ENCODE measurements at regions not wholly inside any gene's neighbourhood (a gene's known extent, or its start where the extent isn't known, plus 50 kb on each side); places are given as distances from the start of the nearest gene placed in this dataset.

DNA sequence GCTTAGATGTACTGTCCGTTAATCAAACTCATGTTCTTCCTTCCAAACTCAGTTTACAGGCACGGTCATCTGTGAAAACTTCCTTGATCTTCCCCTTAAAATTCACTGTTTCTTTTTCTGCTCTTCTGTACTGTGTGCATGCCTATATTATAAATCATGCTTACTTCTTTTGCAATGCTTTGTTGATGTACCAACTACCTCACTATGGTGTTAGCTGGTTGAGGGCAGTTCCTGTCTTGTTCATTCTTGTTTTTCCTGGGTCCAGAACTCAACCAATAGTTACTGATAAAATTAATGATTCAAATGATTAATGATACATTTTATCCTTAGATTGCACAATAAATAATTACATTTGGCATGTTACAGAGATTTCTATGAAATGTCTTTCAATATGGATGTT, 163.8 kb downstream of the CHRM3 start:
- H3K9ac ChIP-seq (ENCODE audit: insufficient read depth, low read length, poor library complexity, severe bottlenecking): no peak overlapping the region
- no peak for DNase-seq
- no peaks in the 10 kb centered on the region for H3K9me3 ChIP-seq (replicated peaks in 1 of 2; ENCODE audit: control insufficient read depth in 1 of 2, insufficient read depth in 1 of 2, low read length in 2 of 2)
- no peaks in the 10 kb centered on the region for H4K20me1 ChIP-seq (ENCODE audit: insufficient read depth, low read length)
- no peaks in the 10 kb centered on the region for H3K79me2 ChIP-seq (ENCODE audit: insufficient read depth, low read length)
- H3K27ac ChIP-seq (ENCODE audit: low read depth in 1 of 2, low read length in 2 of 2): no peak overlapping the region
- H3K36me3 ChIP-seq (replicated peaks in 1 of 2; ENCODE audit: control insufficient read depth in 1 of 2, insufficient read depth in 2 of 2, low read length in 2 of 2): no peaks in the 10 kb centered on the region
- peaks cover 0 to 2% (median 0%) of the 10 kb centered on the region in 3 donors for H3K27me3 Mint-ChIP-seq (ENCODE audit: low read depth in 3 of 3)
- TF ChIP-seq, protein P1, sequence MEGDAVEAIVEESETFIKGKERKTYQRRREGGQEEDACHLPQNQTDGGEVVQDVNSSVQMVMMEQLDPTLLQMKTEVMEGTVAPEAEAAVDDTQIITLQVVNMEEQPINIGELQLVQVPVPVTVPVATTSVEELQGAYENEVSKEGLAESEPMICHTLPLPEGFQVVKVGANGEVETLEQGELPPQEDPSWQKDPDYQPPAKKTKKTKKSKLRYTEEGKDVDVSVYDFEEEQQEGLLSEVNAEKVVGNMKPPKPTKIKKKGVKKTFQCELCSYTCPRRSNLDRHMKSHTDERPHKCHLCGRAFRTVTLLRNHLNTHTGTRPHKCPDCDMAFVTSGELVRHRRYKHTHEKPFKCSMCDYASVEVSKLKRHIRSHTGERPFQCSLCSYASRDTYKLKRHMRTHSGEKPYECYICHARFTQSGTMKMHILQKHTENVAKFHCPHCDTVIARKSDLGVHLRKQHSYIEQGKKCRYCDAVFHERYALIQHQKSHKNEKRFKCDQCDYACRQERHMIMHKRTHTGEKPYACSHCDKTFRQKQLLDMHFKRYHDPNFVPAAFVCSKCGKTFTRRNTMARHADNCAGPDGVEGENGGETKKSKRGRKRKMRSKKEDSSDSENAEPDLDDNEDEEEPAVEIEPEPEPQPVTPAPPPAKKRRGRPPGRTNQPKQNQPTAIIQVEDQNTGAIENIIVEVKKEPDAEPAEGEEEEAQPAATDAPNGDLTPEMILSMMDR (IDR thresholded peaks at IDR 0.05): no peak
- no peak overlapping the region for H2AFZ ChIP-seq (ENCODE audit: insufficient read depth, low read depth, low read length, poor library complexity, severe bottlenecking)
- no peak overlapping the region for H3K4me2 ChIP-seq (replicated peaks; ENCODE audit: extremely low read depth, low read length, poor library complexity, severe bottlenecking)
- intact Hi-C loops (cut with micrococcal nuclease): no loop called here
- H3K27me3 ChIP-seq (ENCODE audit: control insufficient read depth in 2 of 2, insufficient read depth in 2 of 2, low read length in 2 of 2): no peaks in the 10 kb centered on the region
- H3K4me1 Mint-ChIP-seq: peaks cover 8% of the 10 kb centered on the region
- peaks cover 2 to 7% (median 4%) of the 10 kb centered on the region in 7 donors for H3K9me3 Mint-ChIP-seq
- 100% methylated on average over 1 of the region's 2 CpGs for WGBS (ENCODE audit: insufficient coverage)
- H3K4me3 ChIP-seq (replicated peaks in 1 of 3; ENCODE audit: low read depth in 2 of 3, low read length in 3 of 3): no peak overlapping the region
- H3K27ac Mint-ChIP-seq: no peak overlapping the region
- H3K4me3 Mint-ChIP-seq: no peak overlapping the region
- H3K36me3 Mint-ChIP-seq: no peaks in the 10 kb centered on the region
- no peaks in the 10 kb centered on the region for H3K4me1 ChIP-seq (ENCODE audit: control insufficient read depth in 1 of 2, insufficient read depth in 2 of 2, low read length in 2 of 2)

DNA sequence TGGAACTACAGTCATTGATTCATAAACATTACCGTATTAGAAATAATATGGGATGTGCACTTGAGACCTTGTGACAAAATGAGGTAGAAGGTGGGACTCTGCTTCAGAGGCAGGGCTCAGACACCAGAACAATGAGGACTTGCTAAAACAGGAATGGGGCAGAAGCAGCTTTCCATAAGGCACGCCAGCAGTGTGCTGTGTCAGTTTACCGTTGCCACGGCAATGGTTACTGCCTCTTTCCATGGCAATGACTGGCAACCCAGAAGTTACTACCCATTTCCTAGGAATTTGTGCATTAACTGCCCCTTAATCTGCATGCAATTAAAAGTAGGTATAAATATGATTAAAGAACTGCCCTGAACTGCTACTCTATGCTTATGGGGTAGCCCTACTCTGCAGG, 169.0 kb downstream of the CHRM3 start:
- Histone ChIP-seq H3K27ac (ENCODE audit: low read depth in 1 of 2, low read length in 2 of 2) (no peak overlapping the region), H2AFZ (ENCODE audit: insufficient read depth, low read depth, low read length, poor library complexity, severe bottlenecking) (no peak overlapping the region), H3K9me3 (replicated peaks in 1 of 2; ENCODE audit: control insufficient read depth in 1 of 2, insufficient read depth in 1 of 2, low read length in 2 of 2) (no peaks in the 10 kb centered on the region), H4K20me1 (ENCODE audit: insufficient read depth, low read length) (no peaks in the 10 kb centered on the region), H3K4me1 (ENCODE audit: control insufficient read depth in 1 of 2, insufficient read depth in 2 of 2, low read length in 2 of 2) (peaks cover 12% of the 10 kb centered on the region in 2 donors), H3K4me3 (replicated peaks in 1 of 3; ENCODE audit: low read depth in 2 of 3, low read length in 3 of 3) (no peak overlapping the region), H3K36me3 (replicated peaks in 1 of 2; ENCODE audit: control insufficient read depth in 1 of 2, insufficient read depth in 2 of 2, low read length in 2 of 2) (no peaks in the 10 kb centered on the region), H3K27me3 (ENCODE audit: control insufficient read depth in 2 of 2, insufficient read depth in 2 of 2, low read length in 2 of 2) (no peaks in the 10 kb centered on the region), H3K4me2 (replicated peaks; ENCODE audit: extremely low read depth, low read length, poor library complexity, severe bottlenecking) (no peak overlapping the region), H3K9ac (ENCODE audit: insufficient read depth, low read length, poor library complexity, severe bottlenecking) (no peak overlapping the region), H3K79me2 (ENCODE audit: insufficient read depth, low read length) (no peaks in the 10 kb centered on the region)
- TF ChIP-seq, protein P1 (IDR thresholded peaks at IDR 0.05): no peak
- H3K4me3 Mint-ChIP-seq: no peak overlapping the region
- no peaks in the 10 kb centered on the region for H3K36me3 Mint-ChIP-seq
- peaks cover 17% of the 10 kb centered on the region for H3K4me1 Mint-ChIP-seq
- no peak overlapping the region for H3K27ac Mint-ChIP-seq
- intact Hi-C loops (cut with micrococcal nuclease): no loop called here
- no peaks in the 10 kb centered on the region for H3K27me3 Mint-ChIP-seq (ENCODE audit: low read depth in 3 of 3)
- 90% methylated on average over 4 of the region's 4 CpGs for WGBS (ENCODE audit: insufficient coverage)
- DNase-seq: no peak
- H3K9me3 Mint-ChIP-seq: no peaks in the 10 kb centered on the region

All from CD14-positive monocyte (primary cell).